ENCODE measurements at regions not wholly inside any gene's neighbourhood (a gene's known extent, or its start where the extent isn't known, plus 50 kb on each side); places are given as distances from the start of the nearest gene placed in this dataset.

GRCh38 chr7:156470399-156471320 lies 169.9 kb upstream of the RNF32 start:
- ChIA-PET CTCF (no interaction called here), POLR2A (no interaction called here)
- H3K27ac ChIP-seq (ENCODE audit: low read length) = no peak overlapping the region
- H3K27me3 ChIP-seq (ENCODE audit: control insufficient read depth, insufficient read depth, low read length) = 0 out of 2 replicates have a peak, but pooled peaks cover 2% of the 10 kb centered on the region
- no peaks in the 10 kb centered on the region for H3K9me3 ChIP-seq (ENCODE audit: control insufficient read depth, insufficient read depth, low read depth, low read length)
- no peaks in the 10 kb centered on the region; the same call in 1 of the 2 replicates for H3K4me1 ChIP-seq (ENCODE audit: control insufficient read depth, insufficient read depth, low read length)
- DNase-seq (ENCODE audit: low read depth, low spot score) = no peak
- in situ Hi-C loops (cut with HindIII; ENCODE audit: low pct_unique_long_range_greater_than_20kb, low sequenced_read_pairs) = no loop called here
- intact Hi-C loops (cut with micrococcal nuclease; ENCODE audit: unreplicated experiment) = loop anchor here (5.0 kb wide), 2 partner anchors 658 to 673 kb away; partner anchors contain the start of gene SHH
- ATAC-seq = no peak
- BruUV-seq (replicated peaks) = no TSS peak
- H3K36me3 ChIP-seq (ENCODE audit: control insufficient read depth, insufficient read depth, low read length) = no peaks in the 10 kb centered on the region
- H3K4me3 ChIP-seq (ENCODE audit: low read depth in 2 of 2, low read length in 2 of 2) = no peak overlapping the region
- TF ChIP-seq POLR2AphosphoS5 (IDR thresholded peaks at IDR 0.05; ENCODE audit: low read depth, low read length) (no peak), REST (IDR thresholded peaks at IDR 0.05; ENCODE audit: insufficient read depth in 1 of 2, low read depth in 2 of 2, low read length in 1 of 2) (no peak), CTCF (IDR thresholded peaks at IDR 0.05) (no peak), TCF7L2 (IDR thresholded peaks at IDR 0.05; ENCODE audit: low read depth, low read length) (no peak), SIN3A (IDR thresholded peaks at IDR 0.05; ENCODE audit: borderline replicate concordance, insufficient read depth, low read depth, low read length) (no peak)

GRCh38 chr7:156466955-156467625 lies 173.5 kb upstream of the RNF32 start:
- Histone ChIP-seq H3K27ac (ENCODE audit: low read length) (no peak overlapping the region), H3K4me1 (ENCODE audit: control insufficient read depth, insufficient read depth, low read length) (no peaks in the 10 kb centered on the region), H3K4me3 (ENCODE audit: low read depth in 2 of 2, low read length in 2 of 2) (no peak overlapping the region), H3K9me3 (ENCODE audit: control insufficient read depth, insufficient read depth, low read depth, low read length) (no peaks in the 10 kb centered on the region), H3K36me3 (ENCODE audit: control insufficient read depth, insufficient read depth, low read length) (no peaks in the 10 kb centered on the region), H3K27me3 (ENCODE audit: control insufficient read depth, insufficient read depth, low read length) (peaks cover 3% of the 10 kb centered on the region; the same call in 1 of the 2 replicates)
- intact Hi-C loops (cut with micrococcal nuclease; ENCODE audit: unreplicated experiment) (no loop called here), in situ Hi-C loops (cut with HindIII; ENCODE audit: low pct_unique_long_range_greater_than_20kb, low sequenced_read_pairs) (no loop called here)
- POLR2A ChIA-PET = no interaction called here
- no TSS peak for BruUV-seq (replicated peaks)
- DNase-seq (ENCODE audit: low read depth, low spot score) (no peak), ATAC-seq (no peak)
- TF ChIP-seq CTCF (IDR thresholded peaks at IDR 0.05) = no peak
- no peak for TF ChIP-seq POLR2AphosphoS5 (IDR thresholded peaks at IDR 0.05; ENCODE audit: low read depth, low read length)
- TF ChIP-seq SIN3A (IDR thresholded peaks at IDR 0.05; ENCODE audit: borderline replicate concordance, insufficient read depth, low read depth, low read length) = no peak
- TF ChIP-seq REST (IDR thresholded peaks at IDR 0.05; ENCODE audit: insufficient read depth in 1 of 2, low read depth in 2 of 2, low read length in 1 of 2) = no peak
- TF ChIP-seq TCF7L2 (IDR thresholded peaks at IDR 0.05; ENCODE audit: low read depth, low read length) = no peak
- CTCF ChIA-PET = no interaction called here

Data from Panc1 (cell line).